Brain microvascular endothelial cell (primary cell): ENCODE measurements at regions not wholly inside any gene's neighbourhood (a gene's known extent, or its start where the extent isn't known, plus 50 kb on each side); places are given as distances from the start of the nearest gene placed in this dataset.
A peak's percentile ranks its signal among the peaks of the same experiment; 100 is the strongest.

Experiments used
- DNase-seq: peaks from one replicate; pipeline ENCODE4 v3.0.0-alpha.2; 2020
- H3K27ac ChIP-seq: fragments of 250-450 bp; sonication (Bioruptor Pico); 2 replicates; pipeline ENCODE4 v1.5.1; 2020; ENCODE audit warnings: mild to moderate bottlenecking, moderate library complexity
- H3K27me3 ChIP-seq: fragments of 250-450 bp; sonication (Bioruptor Pico); replicated peaks from 2 replicates; pipeline ENCODE4 v1.5.1; 2020; ENCODE audit warnings: mild to moderate bottlenecking
- H3K36me3 ChIP-seq: fragments of 250-450 bp; sonication (Bioruptor Pico); replicated peaks from 2 replicates; pipeline ENCODE4 v1.5.1; 2020; ENCODE audit warnings: mild to moderate bottlenecking
- H3K4me3 ChIP-seq: 2 replicates; pipeline ENCODE4 v1.5.1; 2011; ENCODE audit warnings: low read depth, mild to moderate bottlenecking, control low read depth, low read length, moderate library complexity
- in situ Hi-C: cut with HindIII; loops from 2 replicates; pipeline ENCODE4 v1.10.0; 2017; ENCODE audit warnings: low sequenced_read_pairs, low pct_ligation_motif_present
- TF ChIP-seq, protein P1 (sequence below): IDR thresholded peaks from 2 replicates; pipeline ENCODE4 v1.5.1; 2011; ENCODE audit warnings: low read depth, mild to moderate bottlenecking, moderate library complexity, low read length, control low read depth, inconsistent platforms; ENCODE audit errors: missing control alignments

- in situ Hi-C loops, result no loop called here
- no peak for DNase-seq
- Histone ChIP-seq H3K4me3 (no peak overlapping the region), H3K27me3 (no peaks in the 10 kb centered on the region), H3K27ac (peak overlapping the region; percentile 28), H3K36me3 (no peaks in the 10 kb centered on the region)
- TF ChIP-seq, protein P1, sequence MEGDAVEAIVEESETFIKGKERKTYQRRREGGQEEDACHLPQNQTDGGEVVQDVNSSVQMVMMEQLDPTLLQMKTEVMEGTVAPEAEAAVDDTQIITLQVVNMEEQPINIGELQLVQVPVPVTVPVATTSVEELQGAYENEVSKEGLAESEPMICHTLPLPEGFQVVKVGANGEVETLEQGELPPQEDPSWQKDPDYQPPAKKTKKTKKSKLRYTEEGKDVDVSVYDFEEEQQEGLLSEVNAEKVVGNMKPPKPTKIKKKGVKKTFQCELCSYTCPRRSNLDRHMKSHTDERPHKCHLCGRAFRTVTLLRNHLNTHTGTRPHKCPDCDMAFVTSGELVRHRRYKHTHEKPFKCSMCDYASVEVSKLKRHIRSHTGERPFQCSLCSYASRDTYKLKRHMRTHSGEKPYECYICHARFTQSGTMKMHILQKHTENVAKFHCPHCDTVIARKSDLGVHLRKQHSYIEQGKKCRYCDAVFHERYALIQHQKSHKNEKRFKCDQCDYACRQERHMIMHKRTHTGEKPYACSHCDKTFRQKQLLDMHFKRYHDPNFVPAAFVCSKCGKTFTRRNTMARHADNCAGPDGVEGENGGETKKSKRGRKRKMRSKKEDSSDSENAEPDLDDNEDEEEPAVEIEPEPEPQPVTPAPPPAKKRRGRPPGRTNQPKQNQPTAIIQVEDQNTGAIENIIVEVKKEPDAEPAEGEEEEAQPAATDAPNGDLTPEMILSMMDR, result no peak
Observed at GRCh38 chr1:9439074-9439761, 100.0 kb upstream of the SLC25A33 start.

- DNase-seq, result no peak
- in situ Hi-C loops, result no loop called here
- TF ChIP-seq, protein P1, result no peak
- no peak overlapping the region for H3K27ac ChIP-seq
- H3K4me3 ChIP-seq, result no peak overlapping the region
- no peaks in the 10 kb centered on the region for H3K27me3 ChIP-seq
- no peaks in the 10 kb centered on the region for H3K36me3 ChIP-seq
Observed at GRCh38 chr1:9440261-9440660, 99.0 kb upstream of the SLC25A33 start.

GRCh38 chr1:9440763-9441194 is 98.5 kb upstream of the SLC25A33 start:
- in situ Hi-C loops, result no loop called here
- no peak for DNase-seq
- H3K36me3 ChIP-seq, result no peaks in the 10 kb centered on the region
- H3K4me3 ChIP-seq, result no peak overlapping the region
- TF ChIP-seq, protein P1, result no peak
- no peak overlapping the region for H3K27ac ChIP-seq
- H3K27me3 ChIP-seq, result no peaks in the 10 kb centered on the region

DNA sequence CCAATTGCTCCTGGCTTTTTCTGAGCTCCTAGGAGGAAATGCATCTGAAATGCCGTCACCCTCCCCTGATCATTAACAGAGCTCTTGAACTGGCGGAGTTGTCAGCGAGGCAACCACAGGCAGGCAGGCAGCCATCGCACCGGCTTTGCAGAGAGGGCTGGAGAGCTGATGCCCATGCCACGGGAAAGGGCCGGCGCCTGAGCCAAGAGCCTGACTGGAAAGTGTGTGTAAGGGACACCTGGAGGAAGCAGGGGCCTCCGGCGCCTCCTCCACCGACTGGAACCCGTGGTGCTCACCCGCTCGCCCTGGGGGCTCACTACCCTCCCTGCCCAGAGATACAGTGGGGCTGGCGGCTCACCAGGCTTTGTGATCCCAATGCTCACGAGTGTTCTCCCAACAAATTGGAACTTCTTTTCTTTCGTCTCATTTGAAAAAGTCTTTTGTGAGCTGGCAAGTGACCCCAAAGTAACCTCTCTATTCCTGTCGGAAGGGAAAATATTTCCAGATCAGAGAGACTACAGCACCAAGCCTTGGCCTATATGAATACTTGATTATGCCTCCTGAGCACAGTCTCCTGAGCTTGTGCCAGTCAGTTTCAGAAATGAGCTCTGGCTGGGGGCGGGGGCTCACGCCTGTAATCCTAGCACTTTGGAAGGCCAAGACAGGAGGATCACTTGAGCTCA is 97.7 kb upstream of the SLC25A33 start:
- no peak overlapping the region for H3K27ac ChIP-seq
- TF ChIP-seq, protein P1, result no peak
- H3K4me3 ChIP-seq, result no peak overlapping the region
- no peak for DNase-seq
- in situ Hi-C loops, result no loop called here
- no peaks in the 10 kb centered on the region for H3K27me3 ChIP-seq
- no peaks in the 10 kb centered on the region for H3K36me3 ChIP-seq

GRCh38 chr1:9442278-9442846 is 96.9 kb upstream of the SLC25A33 start:
- Histone ChIP-seq H3K36me3 (no peaks in the 10 kb centered on the region), H3K4me3 (no peak overlapping the region), H3K27me3 (no peaks in the 10 kb centered on the region), H3K27ac (no peak overlapping the region)
- in situ Hi-C loops, result no loop called here
- TF ChIP-seq, protein P1, result no peak
- peak; percentile 34 for DNase-seq
